Naive B cell (primary cell): ENCODE measurements at regions not wholly inside any gene's neighbourhood (a gene's known extent, or its start where the extent isn't known, plus 50 kb on each side); places are given as distances from the start of the nearest gene placed in this dataset.
A peak's percentile ranks its signal among the peaks of the same experiment; 100 is the strongest.
"Not testable (repeated sequence)": the region's sequence is repeated elsewhere in the genome, so short reads cannot be mapped to it uniquely, and the experiment has no call there.

Experiments
- ATAC-seq, 2 donors: fragments of 150-1000 bp; cut with Tn5 transposase; 2 replicates each; pipeline ENCODE4 v1.10.0; 2021; ENCODE audit warnings: low read depth in 2 of 2, mild to moderate bottlenecking in 2 of 2, moderate library complexity in 2 of 2
- DNase-seq: peaks from one replicate; pipeline ENCODE4 v3.0.0; 2022
- H3K27ac Mint-ChIP-seq, 6 donors: one replicate each; pipeline ENCODE4 v1.8.0; 2020 to 2022; ENCODE audit warnings: mild to moderate bottlenecking in 6 of 6, mixed read lengths in 6 of 6, moderate library complexity in 5 of 6, inconsistent platforms in 2 of 6
- H3K27me3 Mint-ChIP-seq, 3 donors: one replicate each; pipeline ENCODE4 v1.8.0; 2021 to 2022; ENCODE audit warnings: mixed read lengths in 3 of 3, mild to moderate bottlenecking in 1 of 3
- H3K36me3 Mint-ChIP-seq, 2 donors: one replicate each; pipeline ENCODE4 v1.8.0; 2020 to 2022; ENCODE audit warnings: mixed read lengths in 2 of 2, inconsistent platforms in 1 of 2, mild to moderate bottlenecking in 1 of 2
- H3K4me1 Mint-ChIP-seq, 3 donors: one replicate each; pipeline ENCODE4 v1.8.0; 2020 to 2022; ENCODE audit warnings: mixed read lengths in 3 of 3, inconsistent platforms in 1 of 3, mild to moderate bottlenecking in 1 of 3, moderate library complexity in 1 of 3
- H3K4me3 Mint-ChIP-seq, 8 donors: one replicate each; pipeline ENCODE4 v1.8.0; 2020 to 2022; ENCODE audit warnings: mild to moderate bottlenecking in 8 of 8, mixed read lengths in 8 of 8, moderate library complexity in 8 of 8, inconsistent platforms in 2 of 8
- H3K9me3 Mint-ChIP-seq, 7 donors: one replicate each; pipeline ENCODE4 v1.8.0; 2020 to 2022; ENCODE audit warnings: mixed read lengths in 7 of 7, mild to moderate bottlenecking in 5 of 7, inconsistent platforms in 2 of 7, moderate library complexity in 1 of 7

DNA sequence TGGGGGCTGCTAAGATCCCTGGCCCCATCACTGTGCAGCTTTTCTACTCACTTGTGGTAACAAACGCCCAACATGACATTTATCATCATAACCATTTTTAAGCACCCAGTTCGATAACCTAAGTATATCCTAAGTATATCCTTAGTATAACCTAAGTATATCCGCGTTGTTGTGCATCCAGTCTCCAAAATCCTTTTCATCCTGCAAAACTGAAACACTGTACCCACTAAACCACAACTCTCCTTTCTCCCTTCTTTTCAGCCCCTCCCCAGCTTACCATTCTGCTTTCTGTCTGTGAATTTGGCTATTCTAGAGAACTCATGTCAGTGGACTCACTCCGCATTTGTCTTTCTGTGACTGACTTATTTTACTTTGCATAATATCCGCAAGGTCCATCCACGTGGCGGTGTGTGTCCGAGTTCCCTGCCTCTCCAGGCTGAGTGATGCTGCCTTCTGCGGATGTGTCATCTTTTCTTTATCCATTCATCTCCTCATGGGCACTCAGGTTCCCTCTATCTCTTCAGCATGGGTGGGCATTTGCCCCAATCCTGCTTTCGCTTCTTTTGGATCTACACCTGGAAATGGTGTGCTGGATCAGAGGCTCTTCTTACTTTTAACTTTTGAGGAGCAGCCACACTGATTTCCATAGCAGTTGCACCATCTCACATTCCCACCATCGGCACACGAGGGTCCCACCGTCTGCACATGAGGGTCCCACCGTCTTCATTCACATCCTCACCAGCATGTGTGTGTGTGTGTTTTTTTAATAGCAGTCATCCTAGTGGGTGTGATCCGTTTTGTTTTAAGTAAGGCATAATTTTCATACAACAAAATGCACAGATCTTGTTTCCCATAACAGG is 82.4 kb upstream of the CLDN5 start:
- no peaks in the 10 kb centered on the region for H3K9me3 Mint-ChIP-seq
- H3K36me3 Mint-ChIP-seq = no peaks in the 10 kb centered on the region
- DNase-seq = no peak
- H3K4me3 Mint-ChIP-seq = no peak overlapping the region
- no peak for ATAC-seq
- peaks cover 29 to 57% (median 31%) of the 10 kb centered on the region in 3 donors for H3K27me3 Mint-ChIP-seq
- peak overlapping the region in 1 of 6 donors; percentile 45 for H3K27ac Mint-ChIP-seq
- no peaks in the 10 kb centered on the region for H3K4me1 Mint-ChIP-seq

- Mint-ChIP-seq H3K4me3 (no peak overlapping the region), H3K4me1 (no peaks in the 10 kb centered on the region), H3K27ac (peak overlapping the region in 1 of 6 donors; percentile 66), H3K36me3 (no peaks in the 10 kb centered on the region), H3K27me3 (peaks cover 29 to 57% (median 35%) of the 10 kb centered on the region in 3 donors), H3K9me3 (no peaks in the 10 kb centered on the region)
- peak; percentile 37 to 51 for ATAC-seq
- DNase-seq = no peak
These were observed 83.2 kb upstream of the CLDN5 start for GRCh38 chr22:19607192-19608002.

GRCh38 chr22:19608003-19608690 is 83.9 kb upstream of the CLDN5 start:
- no peaks in the 10 kb centered on the region for H3K9me3 Mint-ChIP-seq
- H3K4me3 Mint-ChIP-seq = no peak overlapping the region
- no peak for DNase-seq
- no peak for ATAC-seq
- H3K27me3 Mint-ChIP-seq = peaks cover 31 to 57% (median 42%) of the 10 kb centered on the region in 3 donors
- no peaks in the 10 kb centered on the region for H3K4me1 Mint-ChIP-seq
- peak overlapping the region in 1 of 6 donors; percentile 60 for H3K27ac Mint-ChIP-seq
- H3K36me3 Mint-ChIP-seq = no peaks in the 10 kb centered on the region

GRCh38 chr22:19609753-19610152 is 85.5 kb upstream of the CLDN5 start:
- H3K36me3 Mint-ChIP-seq, H3K27ac Mint-ChIP-seq, H3K9me3 Mint-ChIP-seq, DNase-seq, ATAC-seq, H3K4me1 Mint-ChIP-seq, H3K4me3 Mint-ChIP-seq: not testable (repeated sequence)
- H3K27me3 Mint-ChIP-seq = peaks cover 37 to 63% (median 49%) of the 10 kb centered on the region in 3 donors

- no peak overlapping the region for H3K27ac Mint-ChIP-seq
- no peaks in the 10 kb centered on the region for H3K36me3 Mint-ChIP-seq
- H3K27me3 Mint-ChIP-seq = peaks cover 39 to 63% (median 58%) of the 10 kb centered on the region in 3 donors
- H3K4me1 Mint-ChIP-seq = no peaks in the 10 kb centered on the region
- no peak for ATAC-seq
- DNase-seq = no peak
- H3K4me3 Mint-ChIP-seq = no peak overlapping the region
- no peaks in the 10 kb centered on the region for H3K9me3 Mint-ChIP-seq
These were observed 86.5 kb upstream of the CLDN5 start for GRCh38 chr22:19610518-19611253.

GRCh38 chr22:19611590-19611989 is 87.4 kb upstream of the CLDN5 start:
- H3K27me3 Mint-ChIP-seq = peaks cover 36 to 58% (median 53%) of the 10 kb centered on the region in 3 donors
- no peaks in the 10 kb centered on the region for H3K4me1 Mint-ChIP-seq
- DNase-seq (no peak), ATAC-seq (no peak)
- H3K4me3 Mint-ChIP-seq = no peak overlapping the region
- H3K27ac Mint-ChIP-seq = no peak overlapping the region
- no peaks in the 10 kb centered on the region for H3K9me3 Mint-ChIP-seq
- H3K36me3 Mint-ChIP-seq = no peaks in the 10 kb centered on the region

DNA sequence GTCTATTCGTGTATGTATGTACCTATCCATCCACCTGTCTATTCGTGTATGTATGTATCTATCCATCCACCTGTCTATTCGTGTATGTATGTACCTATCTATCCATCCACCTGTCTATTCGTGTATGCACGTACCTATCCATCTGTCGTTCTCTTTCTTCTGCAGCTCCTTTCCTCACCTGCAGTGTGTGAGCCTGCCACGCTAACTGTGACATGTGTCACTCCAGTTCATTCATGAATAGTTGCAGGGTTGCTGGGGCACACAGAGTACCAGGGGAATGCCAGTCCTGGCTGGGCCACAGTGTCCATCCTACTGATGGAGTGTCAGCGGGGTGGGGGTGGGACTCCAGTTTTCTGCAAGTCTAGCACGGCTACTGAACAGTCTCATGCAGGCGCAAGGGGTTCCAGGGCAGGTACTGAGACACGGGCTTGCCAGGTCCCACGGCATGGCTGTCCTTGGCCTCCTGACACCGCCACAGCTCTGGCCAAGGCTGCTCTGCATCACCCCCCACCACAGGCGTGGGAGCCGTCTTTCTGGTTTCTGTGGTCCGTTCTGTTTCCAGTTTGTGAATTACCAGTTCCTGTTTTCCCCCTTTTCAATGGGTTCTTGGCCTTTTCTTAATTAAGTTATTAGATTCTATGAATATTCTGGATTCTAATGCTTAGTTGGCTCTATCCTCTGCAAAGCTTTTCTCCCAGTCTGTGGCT is 88.8 kb upstream of the CLDN5 start:
- ATAC-seq (no peak), DNase-seq (no peak)
- Mint-ChIP-seq H3K4me1 (peaks cover 0 to 7% (median 0%) of the 10 kb centered on the region in 3 donors), H3K36me3 (no peaks in the 10 kb centered on the region), H3K27ac (no peak overlapping the region), H3K9me3 (no peaks in the 10 kb centered on the region), H3K4me3 (no peak overlapping the region), H3K27me3 (peaks cover 28 to 52% (median 46%) of the 10 kb centered on the region in 3 donors)

- Mint-ChIP-seq H3K4me3 (no peak overlapping the region), H3K4me1 (peaks cover 10 to 19% (median 10%) of the 10 kb centered on the region in 3 donors), H3K27ac (peak overlapping the region in 1 of 6 donors; percentile 42), H3K9me3 (no peaks in the 10 kb centered on the region), H3K36me3 (no peaks in the 10 kb centered on the region), H3K27me3 (peaks cover 25 to 43% (median 40%) of the 10 kb centered on the region in 3 donors)
- DNase-seq (no peak), ATAC-seq (no peak)
These were observed 90.3 kb upstream of the CLDN5 start for GRCh38 chr22:19614536-19614863.

- no peak for DNase-seq
- Mint-ChIP-seq H3K27ac (no peak overlapping the region), H3K27me3 (peaks cover 28 to 43% (median 40%) of the 10 kb centered on the region in 3 donors), H3K4me1 (peaks cover 14 to 25% (median 16%) of the 10 kb centered on the region in 3 donors), H3K36me3 (no peaks in the 10 kb centered on the region), H3K9me3 (no peaks in the 10 kb centered on the region), H3K4me3 (no peak overlapping the region)
- no peak for ATAC-seq
These were observed 90.8 kb upstream of the CLDN5 start for GRCh38 chr22:19615001-19615461.

DNA sequence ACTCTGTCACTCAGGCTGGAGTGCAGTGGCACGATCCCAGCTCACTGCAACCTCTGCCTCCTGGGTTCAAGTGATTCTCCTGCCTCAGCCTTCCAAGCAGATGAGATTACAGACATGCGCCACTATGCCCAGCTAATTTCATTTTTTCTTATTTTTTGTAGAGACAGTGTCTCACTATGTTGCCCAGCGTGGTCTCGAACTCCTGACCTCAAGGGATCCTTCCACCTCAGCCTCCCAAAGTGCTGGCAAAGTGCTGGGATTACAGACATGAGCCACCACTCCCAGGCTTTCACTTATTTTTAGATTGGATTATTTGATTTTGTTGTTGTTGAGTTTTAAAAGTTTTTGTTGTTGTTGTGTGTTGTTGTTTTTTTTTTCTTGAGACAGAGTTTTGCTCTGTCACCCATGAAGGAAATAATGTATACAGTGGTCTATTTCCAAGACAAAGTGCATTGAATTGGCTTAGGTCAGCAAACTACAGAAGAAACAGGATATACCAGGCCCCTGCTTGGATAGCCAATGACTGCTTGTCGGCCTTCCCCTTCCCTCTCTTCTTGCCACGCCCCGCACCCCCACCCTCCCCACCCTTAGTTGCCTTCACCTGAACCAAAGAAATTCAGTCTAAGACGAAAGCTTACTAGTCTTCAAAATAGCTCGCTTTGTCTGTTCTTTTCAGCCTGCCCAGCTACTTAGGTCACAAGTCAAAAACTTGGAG is 91.8 kb upstream of the CLDN5 start:
- DNase-seq (no peak), ATAC-seq (no peak)
- Mint-ChIP-seq H3K9me3 (no peaks in the 10 kb centered on the region), H3K4me1 (peaks cover 16 to 33% (median 19%) of the 10 kb centered on the region in 3 donors), H3K27ac (no peak overlapping the region), H3K27me3 (peaks cover 28 to 42% (median 36%) of the 10 kb centered on the region in 3 donors), H3K36me3 (no peaks in the 10 kb centered on the region), H3K4me3 (no peak overlapping the region)

- peak; percentile 25 for DNase-seq
- Mint-ChIP-seq H3K27ac (peak overlapping the region in 2 of 6 donors; percentile 33 to 88), H3K9me3 (no peaks in the 10 kb centered on the region), H3K36me3 (no peaks in the 10 kb centered on the region), H3K4me3 (peak overlapping the region in 5 of 8 donors; percentile 3 to 62 (median 45)), H3K27me3 (peaks cover 15 to 28% (median 25%) of the 10 kb centered on the region in 3 donors), H3K4me1 (peaks cover 33 to 56% (median 34%) of the 10 kb centered on the region in 3 donors)
- peak; percentile 40 to 43 for ATAC-seq
These were observed 94.9 kb upstream of the SEPTIN5 start for GRCh38 chr22:19619144-19620009.
